Esophagus muscularis mucosa (tissue), 4 donors: ENCODE measurements at regions not wholly inside any gene's neighbourhood (a gene's known extent, or its start where the extent isn't known, plus 50 kb on each side); places are given as distances from the start of the nearest gene placed in this dataset.

Experiments used
- CTCF ChIP-seq, 3 experiments: fragments of 200-600 bp in 2 of 3; fragments of 450-650 bp in 1 of 3; sonication (generic) in 2 of 3; IDR thresholded peaks; one replicate each; pipeline ENCODE4 v1.5.1; 2017 to 2019; ENCODE audit warnings: antibody characterized with exemption in 3 of 3, mild to moderate bottlenecking in 2 of 3, moderate library complexity in 1 of 3
- EP300 ChIP-seq: sonication (generic); formaldehyde crosslinking; IDR thresholded peaks from one replicate; pipeline ENCODE4 v1.6.1; 2017; ENCODE audit warnings: antibody characterized with exemption
- POLR2A ChIP-seq: fragments of 450-650 bp; IDR thresholded peaks from one replicate; pipeline ENCODE4 v1.6.1; 2017; ENCODE audit warnings: antibody characterized with exemption, moderate library complexity, mild to moderate bottlenecking, low read depth
- POLR2AphosphoS5 ChIP-seq, 2 donors: sonication (generic); formaldehyde crosslinking; IDR thresholded peaks; one replicate each; pipeline ENCODE4 v1.6.1; 2017; ENCODE audit warnings: antibody characterized with exemption in 2 of 2

DNA sequence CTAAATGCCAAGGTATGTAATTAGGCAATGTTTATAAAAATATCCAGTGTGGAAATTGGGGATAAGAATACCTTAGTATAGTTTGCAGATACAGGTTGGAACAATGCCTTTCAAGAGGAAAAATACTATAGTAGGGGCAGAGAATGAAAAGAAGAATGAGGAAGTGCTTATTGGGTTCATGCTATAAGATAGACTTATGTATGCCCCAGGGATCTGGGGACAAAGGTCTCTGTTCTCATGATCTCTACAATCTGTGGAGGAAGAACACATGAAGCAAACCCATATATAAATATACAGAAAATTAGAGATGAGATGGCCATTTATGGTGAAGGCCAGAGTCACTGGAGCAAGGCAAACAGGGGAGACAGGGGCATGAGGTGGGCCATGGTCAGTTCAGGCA, 106.5 kb upstream of the DAB2 start:
- TF ChIP-seq CTCF (IDR thresholded peaks at IDR 0.05): no peak
- TF ChIP-seq POLR2A: no peak
- TF ChIP-seq POLR2AphosphoS5 (IDR thresholded peaks at IDR 0.05): no peak
- no peak for TF ChIP-seq EP300
